Esophagus muscularis mucosa (tissue), 4 donors: ENCODE measurements at regions not wholly inside any gene's neighbourhood (a gene's known extent, or its start where the extent isn't known, plus 50 kb on each side); places are given as distances from the start of the nearest gene placed in this dataset.

Experiments
- DNase-seq: peaks from one replicate; pipeline ENCODE4 v3.0.0-alpha.2; 2017; ENCODE audit errors: extremely low spot score
- H3K27ac ChIP-seq, 4 donors: fragments of 200-600 bp; sonication (generic); replicated peaks in 1 of 4; 1 replicate in 3 of 4; 2 replicates in 1 of 4; pipeline ENCODE4 v1.5.1; 2016 to 2019; ENCODE audit warnings: mild to moderate bottlenecking in 1 of 4
- H3K27me3 ChIP-seq, 4 donors: fragments of 200-600 bp; sonication (generic); one replicate each; pipeline versions ENCODE4 v1.5.1 to v1.6.0; 2016 to 2019
- H3K36me3 ChIP-seq, 4 donors: fragments of 200-600 bp; sonication (generic); one replicate each; pipeline ENCODE4 v1.5.1; 2016 to 2019
- H3K4me1 ChIP-seq, 4 donors: fragments of 200-600 bp; sonication (generic); one replicate each; pipeline ENCODE4 v1.5.1; 2016 to 2019
- H3K4me3 ChIP-seq, 4 donors: fragments of 200-600 bp; sonication (generic); 1 replicate in 2 of 4; 2 replicates in 2 of 4; pipeline ENCODE4 v1.5.1; 2016 to 2019; ENCODE audit warnings: mild to moderate bottlenecking in 4 of 4, moderate library complexity in 1 of 4
- H3K9me3 ChIP-seq, 4 donors: fragments of 200-600 bp; sonication (generic); 1 replicate in 3 of 4; 2 replicates in 1 of 4; pipeline ENCODE4 v1.5.1; 2016 to 2019
- CTCF ChIP-seq, 3 experiments: fragments of 200-600 bp in 2 of 3; fragments of 450-650 bp in 1 of 3; sonication (generic) in 2 of 3; IDR thresholded peaks; one replicate each; pipeline ENCODE4 v1.5.1; 2017 to 2019; ENCODE audit warnings: antibody characterized with exemption in 3 of 3, mild to moderate bottlenecking in 2 of 3, moderate library complexity in 1 of 3
- EP300 ChIP-seq: sonication (generic); formaldehyde crosslinking; IDR thresholded peaks from one replicate; pipeline ENCODE4 v1.6.1; 2017; ENCODE audit warnings: antibody characterized with exemption
- POLR2A ChIP-seq: fragments of 450-650 bp; IDR thresholded peaks from one replicate; pipeline ENCODE4 v1.6.1; 2017; ENCODE audit warnings: antibody characterized with exemption, moderate library complexity, mild to moderate bottlenecking, low read depth
- POLR2AphosphoS5 ChIP-seq, 2 donors: sonication (generic); formaldehyde crosslinking; IDR thresholded peaks; one replicate each; pipeline ENCODE4 v1.6.1; 2017; ENCODE audit warnings: antibody characterized with exemption in 2 of 2
- WGBS: methylation state at CpG from one replicate; pipeline ENCODE4 v1.1.5; 2018; 5-methylcytosine and 5-hydroxymethylcytosine counted together
- intact Hi-C: fragments of 100-400 bp; cut with DNase I; formaldehyde crosslinking; loops from one replicate; pipeline ENCODE4 v1.15.1; 2023

- Histone ChIP-seq H3K4me3 (no peak overlapping the region), H3K27me3 (no peaks in the 10 kb centered on the region), H3K27ac (no peak overlapping the region), H3K4me1 (no peaks in the 10 kb centered on the region), H3K9me3 (peaks cover 5 to 11% (median 8%) of the 10 kb centered on the region in 4 donors), H3K36me3 (no peaks in the 10 kb centered on the region)
- DNase-seq = no peak
- TF ChIP-seq POLR2AphosphoS5 (IDR thresholded peaks at IDR 0.05) = no peak
- no peak for TF ChIP-seq CTCF (IDR thresholded peaks at IDR 0.05)
- TF ChIP-seq EP300 = no peak
- TF ChIP-seq POLR2A = no peak
- intact Hi-C loops = no loop called here
- 93% methylated on average over 5 of the region's 5 CpGs for WGBS
Observed at GRCh38 chr3:188104050-188104449, 49.9 kb upstream of the LPP start.
